ENCODE measurements at regions not wholly inside any gene's neighbourhood (a gene's known extent, or its start where the extent isn't known, plus 50 kb on each side); places are given as distances from the start of the nearest gene placed in this dataset.
A peak's percentile ranks its signal among the peaks of the same experiment; 100 is the strongest.

- DNase-seq = no peak
- Histone ChIP-seq H3K9me3 (no peaks in the 10 kb centered on the region), H3K27me3 (ENCODE audit: low read depth) (no peaks in the 10 kb centered on the region), H3K4me1 (no peaks in the 10 kb centered on the region), H3K4me3 (no peak overlapping the region), H3K36me3 (no peaks in the 10 kb centered on the region), H3K27ac (no peak overlapping the region)
- intact Hi-C loops (cut with DNase I) = no loop called here
- TF ChIP-seq CTCF (IDR thresholded peaks at IDR 0.05) = no peak
- no peak for ATAC-seq
Observed at GRCh38 chr6:145076115-145076841, 659.0 kb downstream of the EPM2A start.

- TF ChIP-seq CTCF (IDR thresholded peaks at IDR 0.05) = no peak
- H3K4me1 ChIP-seq = no peaks in the 10 kb centered on the region
- no peak for DNase-seq
- no peak for ATAC-seq
- H3K36me3 ChIP-seq = no peaks in the 10 kb centered on the region
- H3K4me3 ChIP-seq = no peak overlapping the region
- no peaks in the 10 kb centered on the region for H3K9me3 ChIP-seq
- intact Hi-C loops (cut with DNase I) = no loop called here
- no peak overlapping the region for H3K27ac ChIP-seq
- no peaks in the 10 kb centered on the region for H3K27me3 ChIP-seq (ENCODE audit: low read depth)
Observed at GRCh38 chr6:145077382-145077781, 657.9 kb downstream of the EPM2A start.

- no peak overlapping the region for H3K27ac ChIP-seq
Observed at GRCh38 chr6:145080651-145081050, 654.7 kb downstream of the EPM2A start.

GRCh38 chr6:145081677-145082076 is 653.6 kb downstream of the EPM2A start:
- intact Hi-C loops (cut with DNase I) = no loop called here
- H3K4me1 ChIP-seq = no peaks in the 10 kb centered on the region
- no peak for ATAC-seq

More at GRCh38 chr6:145080651-145081050, 654.7 kb downstream of the EPM2A start:
- no peaks in the 10 kb centered on the region for H3K9me3 ChIP-seq
- DNase-seq (no peak), ATAC-seq (peak; percentile 15 to 47)
- H3K4me3 ChIP-seq = no peak overlapping the region
- H3K4me1 ChIP-seq = no peaks in the 10 kb centered on the region
- no peak for TF ChIP-seq CTCF (IDR thresholded peaks at IDR 0.05)
- no peaks in the 10 kb centered on the region for H3K36me3 ChIP-seq
- no peaks in the 10 kb centered on the region for H3K27me3 ChIP-seq (ENCODE audit: low read depth)
- intact Hi-C loops (cut with DNase I) = no loop called here

GRCh38 chr6:145082359-145082758 is 653.0 kb downstream of the EPM2A start:
- no peak overlapping the region for H3K4me3 ChIP-seq
- no peaks in the 10 kb centered on the region for H3K9me3 ChIP-seq
- no peak for TF ChIP-seq CTCF (IDR thresholded peaks at IDR 0.05)
- no peak for ATAC-seq
- no peak for DNase-seq
- no peaks in the 10 kb centered on the region for H3K27me3 ChIP-seq (ENCODE audit: low read depth)
- intact Hi-C loops (cut with DNase I) = no loop called here
- no peaks in the 10 kb centered on the region for H3K4me1 ChIP-seq
- no peak overlapping the region for H3K27ac ChIP-seq
- no peaks in the 10 kb centered on the region for H3K36me3 ChIP-seq

More at GRCh38 chr6:145081677-145082076, 653.6 kb downstream of the EPM2A start:
- H3K9me3 ChIP-seq = no peaks in the 10 kb centered on the region
- no peaks in the 10 kb centered on the region for H3K36me3 ChIP-seq
- no peak overlapping the region for H3K4me3 ChIP-seq
- no peak for DNase-seq
- H3K27me3 ChIP-seq (ENCODE audit: low read depth) = no peaks in the 10 kb centered on the region
- H3K27ac ChIP-seq = no peak overlapping the region
- TF ChIP-seq CTCF (IDR thresholded peaks at IDR 0.05) = no peak
